Epithelial cell of proximal tubule (primary cell): ENCODE measurements at regions not wholly inside any gene's neighbourhood (a gene's known extent, or its start where the extent isn't known, plus 50 kb on each side); places are given as distances from the start of the nearest gene placed in this dataset.
"Not testable (repeated sequence)": the region's sequence is repeated elsewhere in the genome, so short reads cannot be mapped to it uniquely, and the experiment has no call there.

ENCODE experiments used
- DNase-seq: peaks from one replicate; pipeline ENCODE4 v3.0.0-alpha.2; 2011; ENCODE audit warnings: low read depth
- H3K4me3 ChIP-seq: 2 replicates; pipeline ENCODE4 v1.5.1; 2011; ENCODE audit warnings: low read depth, mild to moderate bottlenecking, low read length
- TF ChIP-seq, protein P1 (sequence below): conservative IDR thresholded peaks from 2 replicates; pipeline ENCODE4 v1.5.1; 2012; ENCODE audit warnings: low read depth, mild to moderate bottlenecking, low read length

DNA sequence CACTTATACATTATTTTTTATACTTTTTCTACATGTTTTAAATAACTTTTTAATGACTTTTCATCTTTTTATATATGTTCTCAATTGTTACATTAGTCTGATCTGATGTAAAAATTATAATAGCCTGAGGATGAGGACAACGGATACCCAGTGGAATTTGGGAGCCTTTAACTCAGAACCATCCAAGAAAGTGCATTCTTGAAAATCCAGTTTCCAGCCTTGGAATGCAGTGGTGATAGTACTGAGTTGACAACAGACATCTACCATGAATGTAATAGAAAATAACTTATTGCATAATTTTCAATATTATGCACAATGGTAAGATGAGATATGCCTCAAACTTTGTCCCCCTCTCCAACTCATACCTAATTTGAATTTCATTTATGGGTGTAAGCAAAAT lies 120.7 kb upstream of the ZC3H15 start:
- TF ChIP-seq, protein P1, sequence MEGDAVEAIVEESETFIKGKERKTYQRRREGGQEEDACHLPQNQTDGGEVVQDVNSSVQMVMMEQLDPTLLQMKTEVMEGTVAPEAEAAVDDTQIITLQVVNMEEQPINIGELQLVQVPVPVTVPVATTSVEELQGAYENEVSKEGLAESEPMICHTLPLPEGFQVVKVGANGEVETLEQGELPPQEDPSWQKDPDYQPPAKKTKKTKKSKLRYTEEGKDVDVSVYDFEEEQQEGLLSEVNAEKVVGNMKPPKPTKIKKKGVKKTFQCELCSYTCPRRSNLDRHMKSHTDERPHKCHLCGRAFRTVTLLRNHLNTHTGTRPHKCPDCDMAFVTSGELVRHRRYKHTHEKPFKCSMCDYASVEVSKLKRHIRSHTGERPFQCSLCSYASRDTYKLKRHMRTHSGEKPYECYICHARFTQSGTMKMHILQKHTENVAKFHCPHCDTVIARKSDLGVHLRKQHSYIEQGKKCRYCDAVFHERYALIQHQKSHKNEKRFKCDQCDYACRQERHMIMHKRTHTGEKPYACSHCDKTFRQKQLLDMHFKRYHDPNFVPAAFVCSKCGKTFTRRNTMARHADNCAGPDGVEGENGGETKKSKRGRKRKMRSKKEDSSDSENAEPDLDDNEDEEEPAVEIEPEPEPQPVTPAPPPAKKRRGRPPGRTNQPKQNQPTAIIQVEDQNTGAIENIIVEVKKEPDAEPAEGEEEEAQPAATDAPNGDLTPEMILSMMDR: no peak
- DNase-seq: no peak
- no peak overlapping the region for H3K4me3 ChIP-seq

DNA sequence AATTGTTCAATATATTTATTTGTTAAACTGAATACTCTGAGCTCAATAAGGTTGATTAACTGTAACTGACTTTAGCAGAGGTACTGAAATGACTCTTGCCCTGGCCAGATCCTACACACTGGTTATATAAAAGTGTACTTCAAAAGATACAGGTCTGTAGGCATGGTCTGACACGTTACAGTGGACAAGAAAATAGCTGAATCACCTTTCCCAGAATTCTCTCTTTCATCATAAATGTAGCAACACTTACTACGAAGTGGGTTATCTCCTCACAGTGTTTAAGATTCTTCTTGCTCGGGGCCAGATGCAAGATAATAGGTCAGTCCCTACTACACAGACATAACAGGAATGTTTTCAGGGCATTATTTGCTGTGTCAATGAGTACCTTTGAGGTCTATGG lies 107.0 kb upstream of the ZC3H15 start:
- TF ChIP-seq, protein P1: no peak
- no peak overlapping the region for H3K4me3 ChIP-seq
- no peak for DNase-seq

DNA sequence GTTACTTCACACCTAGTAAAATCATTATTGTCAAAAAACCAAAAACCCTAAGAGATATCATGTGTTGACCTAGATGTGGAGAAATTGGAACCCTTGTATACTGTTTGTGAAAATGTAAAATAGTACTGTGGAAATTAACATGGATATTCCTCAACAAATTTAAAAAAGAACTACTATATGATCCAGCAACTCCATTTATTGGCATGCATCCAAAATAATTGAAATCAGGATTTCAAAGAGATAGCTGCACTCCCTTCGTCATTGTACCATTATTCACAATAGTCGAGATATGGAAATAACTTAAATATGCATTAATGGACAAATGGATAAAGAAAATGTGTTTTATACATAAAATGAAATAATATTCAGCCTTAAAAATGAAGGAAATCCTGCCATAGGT lies 105.3 kb upstream of the ZC3H15 start:
- DNase-seq: no peak
- H3K4me3 ChIP-seq: no peak overlapping the region
- TF ChIP-seq, protein P1: no peak

DNA sequence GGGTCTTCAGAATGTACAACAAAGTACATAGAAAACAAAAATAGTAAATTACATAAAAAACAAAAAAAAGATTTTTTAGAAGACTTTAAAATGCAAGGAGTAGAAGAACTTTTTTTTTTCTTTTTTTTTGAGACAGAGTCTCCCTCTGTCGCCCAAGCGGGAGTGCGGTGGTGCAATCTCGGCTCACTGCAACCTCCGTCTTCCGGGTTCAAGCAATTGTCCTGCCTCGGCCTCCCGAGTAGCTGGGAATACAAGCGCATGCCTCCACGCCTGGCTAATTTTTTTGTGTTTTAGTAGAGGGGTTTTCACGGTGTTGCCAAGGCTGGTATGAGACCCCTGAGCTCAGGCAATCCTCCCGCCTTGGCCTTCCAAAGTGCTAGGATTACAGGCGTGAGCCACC lies 104.5 kb upstream of the ZC3H15 start:
- TF ChIP-seq, protein P1: no peak
- no peak for DNase-seq
- no peak overlapping the region for H3K4me3 ChIP-seq

DNA sequence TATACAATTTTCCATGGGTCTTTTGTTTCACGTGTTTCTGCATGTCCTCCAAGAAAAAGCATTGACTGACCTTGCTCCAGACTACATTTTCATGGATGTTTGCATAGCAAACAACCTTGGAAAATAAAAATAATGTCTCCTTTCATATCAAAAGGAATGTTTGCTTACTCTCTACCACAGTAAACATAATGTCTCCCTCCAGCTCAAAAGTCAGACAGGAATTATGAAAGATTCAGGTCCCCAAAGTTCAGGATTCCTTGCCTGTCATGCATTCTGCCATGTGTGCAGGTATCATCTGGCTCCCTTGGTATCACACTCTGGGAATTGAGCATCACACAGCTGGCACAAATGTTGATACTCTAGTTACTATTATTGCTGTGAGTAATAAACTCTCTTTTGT lies 103.1 kb upstream of the ZC3H15 start:
- no peak for DNase-seq
- TF ChIP-seq, protein P1: no peak
- no peak overlapping the region for H3K4me3 ChIP-seq

DNA sequence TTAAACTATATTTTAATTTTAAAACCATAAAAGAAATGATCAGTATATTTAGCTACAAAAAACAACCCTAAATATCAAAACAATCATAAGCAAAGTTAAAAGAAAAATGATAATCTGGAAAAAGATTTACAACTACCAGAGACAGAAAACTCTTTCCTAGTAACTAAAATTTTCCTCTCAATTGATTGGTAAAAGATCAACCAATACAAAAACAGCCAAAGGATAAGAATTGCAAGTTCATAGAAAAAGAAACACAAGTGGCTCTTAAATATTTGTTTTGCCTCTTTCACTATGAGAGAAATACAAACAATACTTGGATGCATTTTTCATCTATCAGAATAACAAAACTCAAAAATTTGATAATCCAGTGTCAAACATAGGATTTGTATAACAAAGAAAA lies 101.8 kb upstream of the ZC3H15 start:
- no peak for DNase-seq
- TF ChIP-seq, protein P1: no peak

DNA sequence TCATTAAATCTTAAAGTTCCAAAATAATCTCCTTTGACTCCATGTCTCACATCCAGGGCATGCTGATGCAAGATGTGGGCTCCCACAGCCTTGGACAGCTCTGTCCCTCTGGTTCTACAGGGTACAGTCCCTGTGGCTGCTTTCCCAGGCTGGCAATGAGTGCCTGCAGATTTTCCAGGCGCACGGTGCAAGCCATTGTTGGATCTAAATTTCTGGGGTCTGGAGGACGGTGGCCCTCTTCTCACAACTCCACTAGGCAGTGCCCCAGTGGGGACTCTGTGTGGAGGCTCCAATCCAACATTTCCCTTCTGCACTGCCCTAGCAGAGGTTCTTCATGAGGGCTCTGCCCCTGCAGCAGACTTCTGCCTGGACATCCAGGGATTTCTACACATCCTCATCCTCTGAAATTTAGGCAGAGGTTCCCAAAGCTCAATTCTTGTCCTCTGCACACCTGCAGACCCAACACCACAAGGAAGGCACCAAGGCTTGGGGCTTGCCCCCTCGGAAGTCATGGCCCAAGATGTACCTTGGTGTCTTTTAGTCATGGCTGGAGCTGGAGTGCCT lies 100.3 kb upstream of the ZC3H15 start:
- not testable (repeated sequence) for DNase-seq

More for the DNA sequence above, 101.8 kb upstream of the ZC3H15 start:
- H3K4me3 ChIP-seq: no peak overlapping the region

More for the DNA sequence above, 100.3 kb upstream of the ZC3H15 start:
- not testable (repeated sequence) for H3K4me3 ChIP-seq
